ENCODE measurements at regions not wholly inside any gene's neighbourhood (a gene's known extent, or its start where the extent isn't known, plus 50 kb on each side); places are given as distances from the start of the nearest gene placed in this dataset.

DNA sequence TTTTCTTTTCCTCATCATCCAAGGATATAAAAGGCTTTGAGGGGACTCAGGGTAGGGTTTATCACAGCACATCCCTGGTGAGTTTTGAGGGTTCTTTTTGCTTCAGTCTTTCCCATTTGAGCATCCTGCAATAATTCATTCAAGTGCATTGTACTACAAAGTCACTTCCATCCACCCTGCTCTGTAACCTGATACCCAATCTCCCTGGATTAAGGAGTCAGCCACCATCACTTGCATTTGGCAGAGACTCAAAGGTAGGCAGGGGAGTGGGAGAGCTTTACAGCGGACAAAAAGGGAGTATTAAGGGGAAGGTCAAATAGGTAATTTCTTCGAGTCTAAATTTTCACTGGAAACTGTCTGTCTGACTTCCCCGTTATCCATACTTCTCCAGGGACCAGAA lies 216.1 kb upstream of the TMTC4 start:
- in situ Hi-C loops (cut with MboI; ENCODE audit: low sequenced_read_pairs) = no loop called here
- H3K56ac ChIP-seq (ENCODE audit: extremely low read depth, insufficient read depth, low read length) = no peak overlapping the region
- H3K27ac ChIP-seq (ENCODE audit: insufficient read depth, low read length) = no peak overlapping the region
- 0 out of 2 replicates have a peak, but pooled peaks cover 2% of the 10 kb centered on the region for H3K9me1 ChIP-seq (ENCODE audit: insufficient read depth, low read length)
- H2BK5ac ChIP-seq (ENCODE audit: low read depth, low read length, poor library complexity, severe bottlenecking) = no peak overlapping the region
- H2AFZ ChIP-seq (replicated peaks; ENCODE audit: low read length, poor library complexity) = no peak overlapping the region
- no peak overlapping the region for H4K5ac ChIP-seq (ENCODE audit: low read depth, low read length)
- H2BK120ac ChIP-seq (ENCODE audit: low read depth, low read length) = no peak overlapping the region
- H3K14ac ChIP-seq (replicated peaks; ENCODE audit: low read depth, low read length) = no peak overlapping the region
- BruUV-seq (replicated peaks) = no TSS peak
- no peak overlapping the region for H2BK20ac ChIP-seq (ENCODE audit: low read depth, low read length)
- no peak overlapping the region for H3K4me2 ChIP-seq (ENCODE audit: low read depth, low read length)
- no peak overlapping the region for H3K23ac ChIP-seq (ENCODE audit: low read depth, low read length)
- no peak overlapping the region for H3K4ac ChIP-seq (ENCODE audit: low read depth, low read length)
- no peaks in the 10 kb centered on the region for H3K9me3 ChIP-seq (ENCODE audit: control insufficient read depth, insufficient read depth, low read length)
- POLR2A ChIA-PET (ENCODE audit: unreplicated experiment) = no interaction called here
- H3K79me1 ChIP-seq (ENCODE audit: low read depth in 1 of 2, low read length in 2 of 2) = no peaks in the 10 kb centered on the region
- H4K91ac ChIP-seq (ENCODE audit: insufficient read depth, low read depth, low read length) = no peak overlapping the region
- H3K36me3 ChIP-seq (ENCODE audit: control insufficient read depth, insufficient read depth, low read length) = no peaks in the 10 kb centered on the region
- H4K20me1 ChIP-seq (ENCODE audit: insufficient read depth, low read length) = no peaks in the 10 kb centered on the region
- H3K9ac ChIP-seq (ENCODE audit: low read depth, low read length) = no peak overlapping the region
- no peak overlapping the region for H2AK9ac ChIP-seq (replicated peaks; ENCODE audit: low read depth, low read length, poor library complexity)
- dilution Hi-C loops (cut with HindIII; ENCODE audit: low sequenced_read_pairs, unreplicated experiment) = no loop called here
- ATAC-seq (ENCODE audit: low read depth) (no peak), DNase-seq (no peak)
- no peak overlapping the region for H3K18ac ChIP-seq (ENCODE audit: low read depth, low read length)
- intact Hi-C loops (cut with micrococcal nuclease) = no loop called here
- no peak overlapping the region for H2BK15ac ChIP-seq (ENCODE audit: low read depth, low read length)
- no peak overlapping the region for H2AK5ac ChIP-seq (ENCODE audit: low read depth, low read length)
- CTCF ChIA-PET = no interaction called here
- H3K4me1 ChIP-seq (ENCODE audit: control insufficient read depth, insufficient read depth, low read length) = peaks cover 2% of the 10 kb centered on the region; the same call in 1 of the 2 replicates
- H4K8ac ChIP-seq (ENCODE audit: low read depth in 2 of 2, low read length in 2 of 2) = no peak overlapping the region
- H3K4me3 ChIP-seq (ENCODE audit: insufficient read depth, low read depth, low read length) = no peak overlapping the region
- WGBS, 2 experiments (ENCODE audit: extremely low coverage in 2 of 2, insufficient read length in 1 of 2) = no CpG with 5 or more reads among the region's 3 CpGs
- no peak for TF ChIP-seq MAFK (IDR thresholded peaks at IDR 0.05; ENCODE audit: low read depth, low read length)
- no peak for TF ChIP-seq FOS (IDR thresholded peaks at IDR 0.05; ENCODE audit: low read depth, low read length)
- no peaks in the 10 kb centered on the region for H3K27me3 ChIP-seq (ENCODE audit: control insufficient read depth, insufficient read depth, low read length)
